GM12892 (cell line): ENCODE measurements at regions not wholly inside any gene's neighbourhood (a gene's known extent, or its start where the extent isn't known, plus 50 kb on each side); places are given as distances from the start of the nearest gene placed in this dataset.

Source experiments
- POLR2AphosphoS5 ChIP-seq: IDR thresholded peaks from 2 replicates; pipeline ENCODE4 v1.6.1; 2011; ENCODE audit warnings: low read depth, low read length, control low read depth
- TAF1 ChIP-seq: IDR thresholded peaks from 2 replicates; pipeline ENCODE4 v1.6.1; 2011; ENCODE audit warnings: low read depth, mild to moderate bottlenecking, control low read depth, low read length, borderline replicate concordance

- no peak for TF ChIP-seq POLR2AphosphoS5
- no peak for TF ChIP-seq TAF1
These were observed 485.7 kb upstream of the HS3ST1 start for GRCh38 chr4:11914406-11914805.
